ENCODE measurements at regions not wholly inside any gene's neighbourhood (a gene's known extent, or its start where the extent isn't known, plus 50 kb on each side); places are given as distances from the start of the nearest gene placed in this dataset.
"Not testable (repeated sequence)": the region's sequence is repeated elsewhere in the genome, so short reads cannot be mapped to it uniquely, and the experiment has no call there.

GRCh38 chr4:186481998-186482790 is 73.2 kb downstream of the MTNR1A start:
- in situ Hi-C loops (cut with HindIII; ENCODE audit: low sequenced_read_pairs): loop anchor here (5.0 kb wide), 2 partner anchors 70 to 105 kb away; no protein-coding TSS in a partner anchor

GRCh38 chr4:186475202-186475601 is 80.2 kb downstream of the MTNR1A start:
- in situ Hi-C loops (cut with HindIII; ENCODE audit: low sequenced_read_pairs): no loop called here

GRCh38 chr4:186473933-186474332 is 81.4 kb downstream of the MTNR1A start:
- in situ Hi-C loops (cut with HindIII; ENCODE audit: low sequenced_read_pairs): no loop called here

GRCh38 chr4:186472948-186473347 is 82.4 kb downstream of the MTNR1A start:
- in situ Hi-C loops (cut with HindIII; ENCODE audit: low sequenced_read_pairs): no loop called here

GRCh38 chr4:186471441-186471840 is 83.9 kb downstream of the MTNR1A start:
- in situ Hi-C loops (cut with HindIII; ENCODE audit: low sequenced_read_pairs): no loop called here

- in situ Hi-C loops (cut with HindIII; ENCODE audit: low sequenced_read_pairs): no loop called here
Measured at GRCh38 chr4:186458050-186458449, 97.3 kb downstream of the MTNR1A start.

GRCh38 chr4:186451982-186452381 is 103.4 kb downstream of the MTNR1A start:
- in situ Hi-C loops (cut with HindIII; ENCODE audit: low sequenced_read_pairs): no loop called here

- in situ Hi-C loops (cut with HindIII; ENCODE audit: low sequenced_read_pairs): no loop called here
Measured at GRCh38 chr4:186449954-186450353, 105.4 kb downstream of the MTNR1A start.

GRCh38 chr4:186445040-186445439 is 110.3 kb downstream of the MTNR1A start:
- in situ Hi-C loops (cut with HindIII; ENCODE audit: low sequenced_read_pairs): no loop called here

GRCh38 chr4:186441502-186441901 is 113.9 kb downstream of the MTNR1A start:
- in situ Hi-C loops (cut with HindIII; ENCODE audit: low sequenced_read_pairs): no loop called here

- in situ Hi-C loops (cut with HindIII; ENCODE audit: low sequenced_read_pairs): no loop called here
Measured at GRCh38 chr4:186428481-186428880, 126.9 kb downstream of the MTNR1A start.

- in situ Hi-C loops (cut with HindIII; ENCODE audit: low sequenced_read_pairs): no loop called here
Measured at GRCh38 chr4:186424745-186425144, 130.6 kb downstream of the MTNR1A start.

GRCh38 chr4:186422296-186422695 is 133.1 kb downstream of the MTNR1A start:
- in situ Hi-C loops (cut with HindIII; ENCODE audit: low sequenced_read_pairs): no loop called here

GRCh38 chr4:186416451-186417060 is 138.8 kb downstream of the MTNR1A start:
- in situ Hi-C loops (cut with HindIII; ENCODE audit: low sequenced_read_pairs): no loop called here

GRCh38 chr4:186414390-186414789 is 141.0 kb downstream of the MTNR1A start:
- in situ Hi-C loops (cut with HindIII; ENCODE audit: low sequenced_read_pairs): no loop called here

GRCh38 chr4:186405957-186406356 is 140.0 kb downstream of the F11 start:
- in situ Hi-C loops (cut with HindIII; ENCODE audit: low sequenced_read_pairs): no loop called here

- in situ Hi-C loops (cut with HindIII; ENCODE audit: low sequenced_read_pairs): no loop called here
Measured at GRCh38 chr4:186404562-186405134, 138.7 kb downstream of the F11 start.

- in situ Hi-C loops (cut with HindIII; ENCODE audit: low sequenced_read_pairs): no loop called here
Measured at GRCh38 chr4:186400676-186401075, 134.7 kb downstream of the F11 start.

- in situ Hi-C loops (cut with HindIII; ENCODE audit: low sequenced_read_pairs): no loop called here
Measured at GRCh38 chr4:186392017-186392416, 126.0 kb downstream of the F11 start.

- in situ Hi-C loops (cut with HindIII; ENCODE audit: low sequenced_read_pairs): not testable (repeated sequence)
Measured at GRCh38 chr4:186384328-186384727, 118.3 kb downstream of the F11 start.

- in situ Hi-C loops (cut with HindIII; ENCODE audit: low sequenced_read_pairs): no loop called here
Measured at GRCh38 chr4:186368281-186368680, 102.3 kb downstream of the F11 start.

GRCh38 chr4:186366326-186366725 is 100.3 kb downstream of the F11 start:
- in situ Hi-C loops (cut with HindIII; ENCODE audit: low sequenced_read_pairs): no loop called here
